BLaER1 (cell line): ENCODE measurements at regions not wholly inside any gene's neighbourhood (a gene's known extent, or its start where the extent isn't known, plus 50 kb on each side); places are given as distances from the start of the nearest gene placed in this dataset.
"Not testable (repeated sequence)": the region's sequence is repeated elsewhere in the genome, so short reads cannot be mapped to it uniquely, and the experiment has no call there.

ENCODE experiments used
- H3K27ac ChIP-seq: shearing (Covaris generic); formaldehyde crosslinking; 2 replicates; pipeline ENCODE4 v1.8.1; 2022
- H3K27me3 ChIP-seq: shearing (Covaris generic); formaldehyde crosslinking; 2 replicates; pipeline ENCODE4 v1.8.1; 2022
- H3K36me3 ChIP-seq: shearing (Covaris generic); formaldehyde crosslinking; 2 replicates; pipeline ENCODE4 v1.8.1; 2022
- H3K4me1 ChIP-seq: shearing (Covaris generic); formaldehyde crosslinking; 2 replicates; pipeline ENCODE4 v1.8.1; 2022
- H3K4me2 ChIP-seq: shearing (Covaris generic); formaldehyde crosslinking; 2 replicates; pipeline ENCODE4 v1.8.1; 2022
- H3K4me3 ChIP-seq: shearing (Covaris generic); formaldehyde crosslinking; 2 replicates; pipeline ENCODE4 v1.8.1; 2022
- H3K9ac ChIP-seq: shearing (Covaris generic); formaldehyde crosslinking; 2 replicates; pipeline ENCODE4 v1.8.1; 2022
- H3K9me3 ChIP-seq: shearing (Covaris generic); formaldehyde crosslinking; 2 replicates; pipeline ENCODE4 v1.8.1; 2022
- H4K20me1 ChIP-seq: shearing (Covaris generic); formaldehyde crosslinking; 2 replicates; pipeline ENCODE4 v1.8.1; 2022
- Cebpa-rat ChIP-seq: shearing (Covaris generic); IDR thresholded peaks from 2 replicates; pipeline ENCODE4 v1.8.1; 2022

GRCh38 chr14:76280221-76280620, 95.7 kb upstream of the ESRRB start:
- H3K4me2 ChIP-seq = no peak overlapping the region
- TF ChIP-seq Cebpa-rat = no peak
- no peaks in the 10 kb centered on the region for H3K36me3 ChIP-seq
- H3K4me3 ChIP-seq = no peak overlapping the region
- H3K9ac ChIP-seq = no peak overlapping the region
- no peaks in the 10 kb centered on the region for H3K4me1 ChIP-seq
- no peaks in the 10 kb centered on the region for H3K9me3 ChIP-seq
- no peaks in the 10 kb centered on the region for H3K27me3 ChIP-seq
- H3K27ac ChIP-seq = no peak overlapping the region
- no peaks in the 10 kb centered on the region for H4K20me1 ChIP-seq

- no peaks in the 10 kb centered on the region for H3K27me3 ChIP-seq
- no peaks in the 10 kb centered on the region for H3K4me1 ChIP-seq
- H3K4me2 ChIP-seq = no peak overlapping the region
- H3K9me3 ChIP-seq = no peaks in the 10 kb centered on the region
- H3K36me3 ChIP-seq = no peaks in the 10 kb centered on the region
- no peaks in the 10 kb centered on the region for H4K20me1 ChIP-seq
- H3K4me3 ChIP-seq = no peak overlapping the region
- no peak for TF ChIP-seq Cebpa-rat
- no peak overlapping the region for H3K27ac ChIP-seq
- no peak overlapping the region for H3K9ac ChIP-seq
Measured at GRCh38 chr14:76282581-76282980, 93.4 kb upstream of the ESRRB start.

- Histone ChIP-seq H3K27ac (no peak overlapping the region), H4K20me1 (no peaks in the 10 kb centered on the region), H3K27me3 (no peaks in the 10 kb centered on the region), H3K4me2 (no peak overlapping the region), H3K36me3 (no peaks in the 10 kb centered on the region), H3K4me3 (no peak overlapping the region), H3K9ac (no peak overlapping the region), H3K4me1 (no peaks in the 10 kb centered on the region), H3K9me3 (no peaks in the 10 kb centered on the region)
- TF ChIP-seq Cebpa-rat = no peak
Measured at GRCh38 chr14:76287063-76287462, 88.9 kb upstream of the ESRRB start.

- H3K4me3 ChIP-seq = no peak overlapping the region
- no peak overlapping the region for H3K9ac ChIP-seq
- H3K27me3 ChIP-seq = no peaks in the 10 kb centered on the region
- no peaks in the 10 kb centered on the region for H3K4me1 ChIP-seq
- no peaks in the 10 kb centered on the region for H3K36me3 ChIP-seq
- no peak overlapping the region for H3K27ac ChIP-seq
- no peak overlapping the region for H3K4me2 ChIP-seq
- H3K9me3 ChIP-seq = no peaks in the 10 kb centered on the region
- no peaks in the 10 kb centered on the region for H4K20me1 ChIP-seq
- no peak for TF ChIP-seq Cebpa-rat
Measured at GRCh38 chr14:76289276-76289675, 86.7 kb upstream of the ESRRB start.

- Histone ChIP-seq H3K9ac (no peak overlapping the region), H3K4me1 (no peaks in the 10 kb centered on the region), H3K4me3 (no peak overlapping the region), H3K27me3 (no peaks in the 10 kb centered on the region), H3K4me2 (no peak overlapping the region), H4K20me1 (no peaks in the 10 kb centered on the region), H3K9me3 (no peaks in the 10 kb centered on the region), H3K27ac (no peak overlapping the region), H3K36me3 (no peaks in the 10 kb centered on the region)
- TF ChIP-seq Cebpa-rat = no peak
Measured at GRCh38 chr14:76292561-76292960, 83.4 kb upstream of the ESRRB start.

- H3K9ac ChIP-seq = no peak overlapping the region
- no peak for TF ChIP-seq Cebpa-rat
- no peak overlapping the region for H3K4me3 ChIP-seq
Measured at GRCh38 chr14:76293221-76293620, 82.7 kb upstream of the ESRRB start.

GRCh38 chr14:76293923-76294322, 82.0 kb upstream of the ESRRB start:
- Histone ChIP-seq H3K9ac (no peak overlapping the region), H3K4me2 (no peak overlapping the region), H3K36me3 (no peaks in the 10 kb centered on the region), H3K27ac (no peak overlapping the region), H3K9me3 (no peaks in the 10 kb centered on the region), H3K27me3 (no peaks in the 10 kb centered on the region), H4K20me1 (no peaks in the 10 kb centered on the region), H3K4me3 (no peak overlapping the region), H3K4me1 (no peaks in the 10 kb centered on the region)
- TF ChIP-seq Cebpa-rat = no peak

More at GRCh38 chr14:76293221-76293620, 82.7 kb upstream of the ESRRB start:
- Histone ChIP-seq H3K36me3 (no peaks in the 10 kb centered on the region), H3K4me2 (no peak overlapping the region), H4K20me1 (no peaks in the 10 kb centered on the region), H3K4me1 (no peaks in the 10 kb centered on the region), H3K27me3 (no peaks in the 10 kb centered on the region), H3K27ac (no peak overlapping the region), H3K9me3 (no peaks in the 10 kb centered on the region)

- no peak overlapping the region for H3K9ac ChIP-seq
- H3K9me3 ChIP-seq = no peaks in the 10 kb centered on the region
- no peak for TF ChIP-seq Cebpa-rat
- no peak overlapping the region for H3K4me3 ChIP-seq
- H4K20me1 ChIP-seq = no peaks in the 10 kb centered on the region
- no peaks in the 10 kb centered on the region for H3K36me3 ChIP-seq
- no peak overlapping the region for H3K4me2 ChIP-seq
- H3K27ac ChIP-seq = no peak overlapping the region
- no peaks in the 10 kb centered on the region for H3K27me3 ChIP-seq
- no peaks in the 10 kb centered on the region for H3K4me1 ChIP-seq
Measured at GRCh38 chr14:76294876-76295275, 81.1 kb upstream of the ESRRB start.

- H3K9ac ChIP-seq = no peak overlapping the region
- TF ChIP-seq Cebpa-rat = no peak
- no peak overlapping the region for H3K4me3 ChIP-seq
- no peak overlapping the region for H3K4me2 ChIP-seq
- no peaks in the 10 kb centered on the region for H3K36me3 ChIP-seq
- H3K27me3 ChIP-seq = no peaks in the 10 kb centered on the region
- no peaks in the 10 kb centered on the region for H3K4me1 ChIP-seq
- H3K9me3 ChIP-seq = no peaks in the 10 kb centered on the region
- no peaks in the 10 kb centered on the region for H4K20me1 ChIP-seq
- H3K27ac ChIP-seq = no peak overlapping the region
Measured at GRCh38 chr14:76298896-76299295, 77.0 kb upstream of the ESRRB start.

GRCh38 chr14:76303188-76303587, 72.7 kb upstream of the ESRRB start:
- not testable (repeated sequence) for H3K36me3 ChIP-seq, H3K27ac ChIP-seq, H4K20me1 ChIP-seq, H3K4me1 ChIP-seq, H3K27me3 ChIP-seq, H3K4me2 ChIP-seq, H3K9ac ChIP-seq, H3K4me3 ChIP-seq, H3K9me3 ChIP-seq
- TF ChIP-seq Cebpa-rat = peak; percentile 84

- no peak overlapping the region for H3K4me3 ChIP-seq
- no peaks in the 10 kb centered on the region for H4K20me1 ChIP-seq
- TF ChIP-seq Cebpa-rat = no peak
- peaks cover under 1% of the 10 kb centered on the region; the same call in 1 of the 2 replicates for H3K27me3 ChIP-seq
- no peak overlapping the region for H3K4me2 ChIP-seq
- H3K9me3 ChIP-seq = no peaks in the 10 kb centered on the region
- no peaks in the 10 kb centered on the region for H3K4me1 ChIP-seq
- H3K27ac ChIP-seq = no peak overlapping the region
- H3K9ac ChIP-seq = no peak overlapping the region
- H3K36me3 ChIP-seq = no peaks in the 10 kb centered on the region
Measured at GRCh38 chr14:76304536-76305267, 71.2 kb upstream of the ESRRB start.
